ENCODE measurements at regions not wholly inside any gene's neighbourhood (a gene's known extent, or its start where the extent isn't known, plus 50 kb on each side); places are given as distances from the start of the nearest gene placed in this dataset.

- H3K9me3 ChIP-seq (ENCODE audit: severe bottlenecking) = peaks cover 5% of the 10 kb centered on the region
- no peak for TF ChIP-seq CTCF (IDR thresholded peaks at IDR 0.05; ENCODE audit: low read depth, low read length)
- no peaks in the 10 kb centered on the region for H3K27me3 ChIP-seq (ENCODE audit: insufficient read depth, low read depth, severe bottlenecking)
- H3K36me3 ChIP-seq = no peaks in the 10 kb centered on the region
- no peak for DNase-seq
- H3K4me3 ChIP-seq (ENCODE audit: low read depth, low read length) = no peak overlapping the region
- H3K27ac ChIP-seq = no peak overlapping the region
These were observed 256.6 kb downstream of the DLL1 start for GRCh38 chr6:170034294-170034693.

GRCh38 chr6:170033666-170034065, 257.2 kb downstream of the DLL1 start:
- no peak overlapping the region for H3K27ac ChIP-seq
- no peak for DNase-seq

GRCh38 chr6:170032706-170033309, 258.1 kb downstream of the DLL1 start:
- DNase-seq = no peak
- no peak for TF ChIP-seq CTCF (IDR thresholded peaks at IDR 0.05; ENCODE audit: low read depth, low read length)
- Histone ChIP-seq H3K36me3 (no peaks in the 10 kb centered on the region), H3K4me3 (ENCODE audit: low read depth, low read length) (no peak overlapping the region), H3K27me3 (ENCODE audit: insufficient read depth, low read depth, severe bottlenecking) (no peaks in the 10 kb centered on the region), H3K9me3 (ENCODE audit: severe bottlenecking) (peaks cover 5% of the 10 kb centered on the region), H3K27ac (no peak overlapping the region)

More at GRCh38 chr6:170033666-170034065, 257.2 kb downstream of the DLL1 start:
- TF ChIP-seq CTCF (IDR thresholded peaks at IDR 0.05; ENCODE audit: low read depth, low read length) = no peak
- H3K9me3 ChIP-seq (ENCODE audit: severe bottlenecking) = peaks cover 5% of the 10 kb centered on the region
- no peaks in the 10 kb centered on the region for H3K36me3 ChIP-seq
- no peaks in the 10 kb centered on the region for H3K27me3 ChIP-seq (ENCODE audit: insufficient read depth, low read depth, severe bottlenecking)
- no peak overlapping the region for H3K4me3 ChIP-seq (ENCODE audit: low read depth, low read length)

GRCh38 chr6:170032197-170032596, 258.7 kb downstream of the DLL1 start:
- Histone ChIP-seq H3K4me3 (ENCODE audit: low read depth, low read length) (no peak overlapping the region), H3K36me3 (no peaks in the 10 kb centered on the region), H3K9me3 (ENCODE audit: severe bottlenecking) (peaks cover 5% of the 10 kb centered on the region), H3K27ac (no peak overlapping the region), H3K27me3 (ENCODE audit: insufficient read depth, low read depth, severe bottlenecking) (no peaks in the 10 kb centered on the region)
- no peak for DNase-seq
- no peak for TF ChIP-seq CTCF (IDR thresholded peaks at IDR 0.05; ENCODE audit: low read depth, low read length)

- Histone ChIP-seq H3K4me3 (ENCODE audit: low read depth, low read length) (no peak overlapping the region), H3K27me3 (ENCODE audit: insufficient read depth, low read depth, severe bottlenecking) (no peaks in the 10 kb centered on the region), H3K9me3 (ENCODE audit: severe bottlenecking) (peaks cover 5% of the 10 kb centered on the region), H3K27ac (no peak overlapping the region), H3K36me3 (no peaks in the 10 kb centered on the region)
- TF ChIP-seq CTCF (IDR thresholded peaks at IDR 0.05; ENCODE audit: low read depth, low read length) = no peak
- no peak for DNase-seq
These were observed 259.2 kb downstream of the DLL1 start for GRCh38 chr6:170031684-170032121.
